HepG2 (cell line): ENCODE measurements at regions not wholly inside any gene's neighbourhood (a gene's known extent, or its start where the extent isn't known, plus 50 kb on each side); places are given as distances from the start of the nearest gene placed in this dataset.

Source experiments
- ATAC-seq: fragments of 200-7000 bp; cut with Tn5 transposase; 3 replicates; pipeline ENCODE4 v1.9.1; 2020; ENCODE audit warnings: mild to moderate bottlenecking, moderate library complexity
- BruUV-seq: library from RNA; stranded (reverse); fragments of 400-500 nt; replicated peaks from 2 replicates; lab custom pipeline; 2021; lab: Mats Ljungman, UMichigan
- CTCF ChIA-PET: fragments of 300-600 bp; formaldehyde crosslinking; extraction: SDS; loops from one replicate; lab custom pipeline; 2021; ENCODE audit warnings: low total read pairs, inconsistent platforms, low intra/inter-chr PET ratio; lab: Yijun Ruan, JAX
- POLR2A ChIA-PET: fragments of 350-600 bp; sonication (Branson Sonifier 250); formaldehyde crosslinking; loops from one replicate; lab custom pipeline; 2020; ENCODE audit warnings: antibody characterized with exemption, inconsistent platforms; lab: Yijun Ruan, JAX
- DNase-seq: peaks from one replicate; pipeline ENCODE4 v3.0.0-alpha.2; 2015; ENCODE audit warnings: low spot score
- FAIRE-seq: peaks from 3 replicates; lab custom pipeline; 2011; peaks lifted over from hg19 to GRCh38; lab: Jason Lieb, UNC
- H2AFZ ChIP-seq: one replicate; pipeline ENCODE4 v1.6.1; 2011; ENCODE audit warnings: low read length, inconsistent platforms
- H3K27ac ChIP-seq: fragments of 300-600 bp; 3 replicates; pipeline ENCODE4 v1.8.0; 2011; ENCODE audit warnings: mixed run types, mild to moderate bottlenecking, mixed read lengths, low read length, inconsistent platforms; ENCODE audit not compliant: insufficient read depth; ENCODE audit errors: extremely low read length
- H3K27me3 ChIP-seq, 2 experiments: fragments of 200-600 bp in 1 of 2; 2 replicates in 1 of 2; 3 replicates in 1 of 2; pipeline versions ENCODE4 v1.6.0 to v1.8.0; 2011; ENCODE audit warnings: low read length in 2 of 2, mild to moderate bottlenecking in 2 of 2, moderate library complexity in 2 of 2, inconsistent platforms in 1 of 2; ENCODE audit not compliant: insufficient read depth in 2 of 2, control insufficient read depth in 1 of 2
- H3K36me3 ChIP-seq, 2 experiments: fragments of 200-600 bp in 1 of 2; replicated peaks in 1 of 2; 2 replicates in 1 of 2; 3 replicates in 1 of 2; pipeline versions ENCODE4 v1.5.1 to v1.8.0; 2011; ENCODE audit warnings: low read length in 2 of 2, inconsistent platforms in 1 of 2; ENCODE audit not compliant: insufficient read depth in 2 of 2, control insufficient read depth in 1 of 2
- H3K4me1 ChIP-seq: 2 replicates; pipeline ENCODE4 v1.5.1; 2012; ENCODE audit warnings: low read length, inconsistent platforms; ENCODE audit not compliant: insufficient read depth
- H3K4me2 ChIP-seq: 2 replicates; pipeline ENCODE4 v1.6.0; 2011; ENCODE audit warnings: low read depth, low read length, inconsistent platforms
- H3K4me3 ChIP-seq, 3 experiments: fragments of 200-600 bp in 1 of 3; sonication (generic), shearing (Covaris generic) in 1 of 3; replicated peaks in 1 of 3; 2 replicates each; pipeline ENCODE4 v1.5.1; 2011 to 2016; ENCODE audit warnings: low read length in 3 of 3, inconsistent platforms in 2 of 3, low read depth in 2 of 3, mild to moderate bottlenecking in 2 of 3, control low read depth in 1 of 3, mixed read lengths in 1 of 3; ENCODE audit not compliant: insufficient read depth in 1 of 3
- H3K79me2 ChIP-seq: one replicate; pipeline ENCODE4 v1.6.1; 2011; ENCODE audit warnings: low read length, inconsistent platforms; ENCODE audit not compliant: insufficient read depth
- H3K9ac ChIP-seq: 2 replicates; pipeline ENCODE4 v1.6.0; 2011; ENCODE audit warnings: mild to moderate bottlenecking, low read depth, low read length, inconsistent platforms; ENCODE audit not compliant: insufficient read depth
- H3K9me3 ChIP-seq: 2 replicates; pipeline ENCODE4 v1.5.1; 2012; ENCODE audit warnings: mild to moderate bottlenecking, low read length
- H4K20me1 ChIP-seq: 2 replicates; pipeline ENCODE4 v1.6.0; 2011; ENCODE audit warnings: inconsistent platforms, mild to moderate bottlenecking, low read length, moderate library complexity; ENCODE audit not compliant: insufficient read depth
- ATF1 ChIP-seq: IDR thresholded peaks from 2 replicates; pipeline ENCODE4 v1.6.1; 2016; ENCODE audit warnings: mild to moderate bottlenecking, control low read depth
- CCAR2 ChIP-seq: fragments of 200-400 bp; formaldehyde crosslinking; optimal IDR thresholded peaks from 2 replicates; pipeline ENCODE3; 2018; ENCODE audit warnings: low read depth, mild to moderate bottlenecking, low read length, moderate library complexity
- HNRNPUL1 ChIP-seq: fragments of 200-400 bp; formaldehyde crosslinking; IDR thresholded peaks from 2 replicates; pipeline ENCODE4 v1.6.1; 2017; ENCODE audit warnings: low read depth, mild to moderate bottlenecking, low read length, moderate library complexity
- PAF1 ChIP-seq: IDR thresholded peaks from 2 replicates; pipeline ENCODE4 v1.6.1; 2016; ENCODE audit warnings: missing genetic modification reagents, missing compliant biosample characterization
- PATZ1 ChIP-seq: sonication (generic); formaldehyde crosslinking; IDR thresholded peaks from 2 replicates; pipeline ENCODE4 v1.4.0; 2020; ENCODE audit warnings: missing genetic modification reagents
- ZNF431 ChIP-seq: sonication (generic); formaldehyde crosslinking; IDR thresholded peaks from 2 replicates; pipeline ENCODE4 v1.9.0; 2022; ENCODE audit warnings: missing genetic modification reagents, low read depth, mild to moderate bottlenecking, borderline replicate concordance
- ZNF512 ChIP-seq: sonication (generic); formaldehyde crosslinking; IDR thresholded peaks from 2 replicates; pipeline ENCODE4 v1.4.0; 2020; ENCODE audit warnings: mild to moderate bottlenecking, missing genetic modification reagents
- WGBS: methylation state at CpG from one replicate; pipeline ENCODE4 v1.1.6; 2017; ENCODE audit warnings: low lambda C conversion rate; 5-methylcytosine and 5-hydroxymethylcytosine counted together
- in situ Hi-C: cut with HindIII; loops from 2 replicates; pipeline ENCODE4 v1.10.0; 2017; ENCODE audit warnings: low pct_unique_long_range_greater_than_20kb; ENCODE audit not compliant: extremely low pct_ligation_motif_present
- intact Hi-C: fragments of 100-400 bp; cut with micrococcal nuclease; formaldehyde crosslinking; loops from one replicate; pipeline ENCODE4 v1.10.0; 2022; ENCODE audit not compliant: unreplicated experiment

- Histone ChIP-seq H4K20me1 (no peaks in the 10 kb centered on the region), H3K79me2 (no peaks in the 10 kb centered on the region), H3K4me2 (no peak overlapping the region), H3K9me3 (no peaks in the 10 kb centered on the region), H3K9ac (no peak overlapping the region), H3K4me1 (no peaks in the 10 kb centered on the region), H2AFZ (no peak overlapping the region), H3K36me3 (no peaks in the 10 kb centered on the region), H3K4me3 (no peak overlapping the region), H3K27me3 (peaks cover 0 to 21% of the 10 kb centered on the region in 2 experiments; a peak in 3 of 5 replicates), H3K27ac (no peak overlapping the region)
- FAIRE-seq = no peak
- no TSS peak for BruUV-seq
- WGBS = 12% methylated on average over 3 of the region's 3 CpGs
- no peak for DNase-seq
- POLR2A ChIA-PET = no interaction called here
- intact Hi-C loops = no loop called here
- no peak for TF ChIP-seq ZNF431 (CRISPR knock-in tag)
- no peak for TF ChIP-seq PAF1 (CRISPR knock-in tag)
- no peak for TF ChIP-seq CCAR2
- no peak for TF ChIP-seq PATZ1
- TF ChIP-seq ATF1 (CRISPR knock-in tag) = no peak
- no peak for TF ChIP-seq HNRNPUL1
- no peak for TF ChIP-seq ZNF512 (CRISPR knock-in tag)
- no peak for ATAC-seq
- CTCF ChIA-PET = no interaction called here
- in situ Hi-C loops = no loop called here
Observed at GRCh38 chr2:196535061-196535460, 104.5 kb upstream of the CCDC150 start.
